ENCODE measurements at regions not wholly inside any gene's neighbourhood (a gene's known extent, or its start where the extent isn't known, plus 50 kb on each side); places are given as distances from the start of the nearest gene placed in this dataset.

- TF ChIP-seq, protein P1, sequence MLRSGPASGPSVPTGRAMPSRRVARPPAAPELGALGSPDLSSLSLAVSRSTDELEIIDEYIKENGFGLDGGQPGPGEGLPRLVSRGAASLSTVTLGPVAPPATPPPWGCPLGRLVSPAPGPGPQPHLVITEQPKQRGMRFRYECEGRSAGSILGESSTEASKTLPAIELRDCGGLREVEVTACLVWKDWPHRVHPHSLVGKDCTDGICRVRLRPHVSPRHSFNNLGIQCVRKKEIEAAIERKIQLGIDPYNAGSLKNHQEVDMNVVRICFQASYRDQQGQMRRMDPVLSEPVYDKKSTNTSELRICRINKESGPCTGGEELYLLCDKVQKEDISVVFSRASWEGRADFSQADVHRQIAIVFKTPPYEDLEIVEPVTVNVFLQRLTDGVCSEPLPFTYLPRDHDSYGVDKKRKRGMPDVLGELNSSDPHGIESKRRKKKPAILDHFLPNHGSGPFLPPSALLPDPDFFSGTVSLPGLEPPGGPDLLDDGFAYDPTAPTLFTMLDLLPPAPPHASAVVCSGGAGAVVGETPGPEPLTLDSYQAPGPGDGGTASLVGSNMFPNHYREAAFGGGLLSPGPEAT (IDR thresholded peaks at IDR 0.05; ENCODE audit: low read depth), result no peak
- no peak for TF ChIP-seq E2F4 (IDR thresholded peaks at IDR 0.05; ENCODE audit: low read depth, low read length)
These were observed 693.6 kb downstream of the HACE1 start (continued) for GRCh38 chr6:104166055-104166668.

GRCh38 chr6:104162036-104162669, 697.6 kb downstream of the HACE1 start:
- ChIA-PET POLR2A (no interaction called here), RAD21 (ENCODE audit: unreplicated experiment) (no interaction called here), CTCF (no interaction called here), SMC1A (ENCODE audit: uncharacterized antibody, unreplicated experiment) (no interaction called here)
- 42% methylated on average over 5 of the region's 5 CpGs for WGBS (ENCODE audit: insufficient coverage, insufficient replicate concordance, low lambda C conversion rate, missing lambda C conversion rate)
- no peaks in the 10 kb centered on the region for H3K79me2 ChIP-seq (ENCODE audit: control insufficient read depth, insufficient read depth, low read length)
- no peak for ATAC-seq
- no peak overlapping the region for H2AFZ ChIP-seq (ENCODE audit: control insufficient read depth, low read depth, low read length)
- H3K4me1 ChIP-seq (ENCODE audit: control insufficient read depth, insufficient read depth, low read length), result no peaks in the 10 kb centered on the region
- H3K4me2 ChIP-seq (ENCODE audit: control insufficient read depth, insufficient read depth), result no peak overlapping the region
- no peak for DNase-seq (ENCODE audit: low read depth, low spot score)
- no peak overlapping the region for H3K9ac ChIP-seq (ENCODE audit: control insufficient read depth, insufficient read depth, low read length)
- H3K9me3 ChIP-seq (replicated peaks; ENCODE audit: control insufficient read depth, insufficient read depth, low read length), result no peaks in the 10 kb centered on the region
- H3K36me3 ChIP-seq (ENCODE audit: control insufficient read depth in 2 of 2, insufficient read depth in 2 of 2, low read length in 1 of 2), result no peaks in the 10 kb centered on the region
- TF ChIP-seq RAD21 (IDR thresholded peaks at IDR 0.05; ENCODE audit: insufficient read depth, low read depth, low read length) (no peak), MLLT1 (IDR thresholded peaks at IDR 0.05) (no peak), ZNF217 (IDR thresholded peaks at IDR 0.05) (no peak)
- FAIRE-seq, result no peak
- in situ Hi-C loops (cut with MboI) (no loop called here), intact Hi-C loops (cut with micrococcal nuclease; ENCODE audit: unreplicated experiment) (no loop called here)
- H3K4me3 ChIP-seq, result no peak overlapping the region
- no peak overlapping the region for H3K27ac ChIP-seq (ENCODE audit: control insufficient read depth, insufficient read depth)
- no peaks in the 10 kb centered on the region for H4K20me1 ChIP-seq (ENCODE audit: control insufficient read depth, insufficient read depth)
- no TSS peak for BruUV-seq (replicated peaks)
- H3K27me3 ChIP-seq (replicated peaks in 1 of 2; ENCODE audit: control insufficient read depth in 2 of 2, insufficient read depth in 2 of 2, low read length in 1 of 2), result no peaks in the 10 kb centered on the region
